Frontal cortex (tissue), 3 donors: ENCODE measurements at regions not wholly inside any gene's neighbourhood (a gene's known extent, or its start where the extent isn't known, plus 50 kb on each side); places are given as distances from the start of the nearest gene placed in this dataset.

Experiments used
- DNase-seq, 2 donors: peaks; one replicate each; pipeline ENCODE4 v3.0.0; 2012; ENCODE audit warnings: low spot score in 2 of 2
- FAIRE-seq: peaks from 2 replicates; lab custom pipeline; 2012; peaks lifted over from hg19 to GRCh38; lab: Jason Lieb, UNC
- donor health status: control.
- donor health status: control.
- donor health status: control.

DNA sequence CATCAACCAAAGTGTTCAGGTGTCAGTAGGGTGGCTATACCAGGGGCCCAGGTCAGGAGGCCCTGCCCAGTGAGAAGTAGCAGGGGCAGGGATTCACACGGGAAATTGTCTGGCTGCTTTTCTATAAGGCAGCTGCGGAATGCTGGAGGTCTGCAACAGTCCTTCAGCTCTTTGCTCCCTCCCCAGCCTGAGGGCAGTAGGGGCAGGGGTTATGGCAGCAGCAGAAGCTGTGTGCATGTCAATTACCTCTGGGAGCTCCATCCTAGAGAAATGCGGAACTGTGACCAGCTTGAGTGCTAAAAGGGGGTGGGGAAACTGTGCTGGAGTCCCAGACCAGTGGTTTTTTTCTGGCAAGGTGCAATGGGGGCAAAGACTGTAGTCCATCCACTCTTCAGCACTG is 810.4 kb downstream of the PCDH7 start:
- DNase-seq (no peak), FAIRE-seq (no peak)

DNA sequence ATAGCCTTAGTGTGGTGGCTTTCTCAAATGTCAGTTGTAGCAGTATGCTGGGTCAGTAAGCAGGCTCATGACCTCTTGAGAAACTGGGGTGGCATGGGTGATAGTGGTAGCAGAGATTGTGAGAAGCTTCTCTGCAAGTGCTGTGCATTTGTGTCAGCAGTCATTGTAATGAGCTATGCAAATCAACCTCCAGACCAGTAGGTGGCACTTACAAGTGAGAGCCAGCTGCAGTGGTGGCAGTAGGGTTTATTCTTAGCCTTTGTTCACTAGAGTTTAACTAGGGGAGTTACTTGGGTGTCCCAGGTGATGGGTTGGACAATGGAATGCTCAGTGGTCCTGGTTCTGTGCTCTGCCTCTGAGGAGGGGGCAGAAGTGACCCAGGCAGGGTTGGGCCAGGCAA is 818.7 kb downstream of the PCDH7 start:
- DNase-seq = no peak
- no peak for FAIRE-seq

DNA sequence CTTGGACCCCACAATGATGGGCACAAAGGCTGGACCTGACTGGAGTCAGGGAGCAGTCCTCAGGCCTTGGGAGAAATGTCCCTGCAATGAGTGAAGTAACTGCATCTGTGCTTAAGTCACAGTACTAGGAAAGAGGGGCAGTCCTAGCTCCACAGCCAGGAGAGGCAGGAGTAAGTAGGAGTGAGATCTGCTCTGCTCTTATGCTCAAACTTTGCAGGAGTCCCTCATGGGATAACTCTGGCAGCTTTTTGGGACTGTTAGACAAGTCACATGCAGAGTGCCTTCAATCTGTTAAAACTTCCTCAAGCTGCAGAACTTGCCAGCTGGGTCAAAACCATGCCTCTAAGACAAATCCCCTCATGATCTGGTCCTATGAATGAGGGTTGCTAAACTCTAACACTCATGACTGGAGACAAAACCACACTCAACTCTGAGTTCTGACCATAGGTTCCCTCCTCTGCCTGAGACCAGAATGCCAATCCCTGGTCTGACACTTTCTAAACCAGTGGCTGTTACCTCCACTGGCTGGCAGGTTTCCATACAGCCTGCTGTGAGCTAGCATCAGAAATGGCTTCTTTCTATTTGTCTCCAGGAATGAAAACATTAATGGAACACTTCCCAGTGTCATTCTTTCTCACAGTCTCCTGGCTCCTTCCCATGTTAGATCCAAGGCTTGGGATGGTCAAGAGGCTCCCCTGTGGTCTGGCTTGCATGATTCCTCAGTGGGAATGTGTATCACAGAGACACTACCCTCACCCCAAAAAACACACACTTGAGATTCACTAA is 819.3 kb downstream of the PCDH7 start:
- FAIRE-seq (no peak), DNase-seq (no peak)

DNA sequence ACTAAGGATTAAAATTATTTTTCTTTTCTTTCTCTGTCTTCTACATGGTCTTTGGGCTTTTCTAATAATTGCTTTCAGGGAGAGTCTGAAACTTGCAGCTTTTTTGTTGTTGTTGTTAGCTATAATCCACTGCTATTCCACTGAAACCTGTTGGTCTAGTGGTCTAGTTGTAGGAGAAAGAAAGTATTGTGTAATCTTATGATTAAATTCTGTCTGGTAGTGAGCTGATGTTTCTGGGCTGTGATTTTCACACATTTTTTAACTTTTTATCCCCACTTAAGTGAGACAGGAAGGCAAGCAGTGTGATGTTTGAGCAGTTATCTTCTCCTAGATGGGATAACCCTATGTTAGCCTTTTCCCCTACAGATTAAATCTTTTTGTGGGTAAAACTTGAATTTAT is 825.2 kb downstream of the PCDH7 start:
- no peak for FAIRE-seq
- DNase-seq = no peak

DNA sequence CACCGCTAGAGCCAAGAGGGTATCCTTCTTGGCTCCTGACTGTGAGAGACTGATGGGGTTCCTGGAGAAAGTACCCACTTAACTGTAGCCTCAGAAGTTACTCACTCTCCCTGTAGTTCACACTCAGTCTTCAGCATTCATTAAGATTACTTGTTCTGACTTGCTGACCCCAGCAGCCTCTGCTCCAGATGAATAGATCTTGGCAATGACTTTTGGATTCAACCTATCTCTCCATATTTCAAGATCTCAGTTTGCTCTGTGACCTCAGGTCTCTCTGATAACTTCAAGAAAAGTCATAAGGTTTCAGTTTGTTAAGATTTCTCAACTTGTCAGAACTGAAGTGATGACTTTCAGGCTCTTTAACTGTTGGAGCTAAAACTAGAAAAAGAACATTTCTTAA is 825.6 kb downstream of the PCDH7 start:
- no peak for FAIRE-seq

DNA sequence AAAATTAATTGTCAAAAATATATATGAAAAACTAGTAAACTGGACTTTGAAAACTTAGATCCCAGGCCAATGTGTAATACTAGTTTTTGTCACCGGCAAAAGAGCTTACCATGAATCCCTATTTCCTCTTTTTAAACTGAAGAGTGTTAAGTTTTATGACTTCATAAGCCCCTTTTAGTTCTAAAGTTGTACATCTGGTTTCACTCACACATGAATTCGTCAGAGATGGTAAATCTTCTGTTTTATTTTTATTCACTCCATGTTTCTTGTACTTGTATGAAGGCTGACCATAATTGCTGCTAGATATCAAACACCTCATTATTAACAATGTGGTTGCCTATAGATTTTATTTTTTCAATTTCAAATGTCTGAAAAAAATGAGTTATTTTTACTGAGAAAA is 827.9 kb downstream of the PCDH7 start:
- FAIRE-seq (no peak), DNase-seq (no peak)

More for the DNA sequence above, 825.6 kb downstream of the PCDH7 start:
- no peak for DNase-seq

DNA sequence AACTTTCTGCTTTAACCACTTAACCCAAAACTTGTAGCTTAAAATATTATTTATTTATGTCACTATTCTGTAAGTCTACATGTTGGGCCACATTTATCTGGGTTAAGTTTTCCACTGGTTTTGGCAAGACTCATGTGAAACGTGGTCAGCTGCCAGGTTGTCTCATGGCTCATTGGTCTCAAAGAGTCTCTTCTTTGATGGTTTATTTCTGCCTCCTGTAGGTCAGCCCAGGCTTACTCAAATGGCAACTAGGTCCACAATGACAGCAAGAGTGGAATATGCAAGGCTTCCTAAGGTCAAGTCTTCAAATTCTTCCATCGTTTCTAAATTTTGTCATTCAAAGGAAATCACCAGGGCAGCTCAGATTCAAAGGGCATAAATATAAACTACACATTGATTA is 828.7 kb downstream of the PCDH7 start:
- no peak for FAIRE-seq
- DNase-seq = no peak

DNA sequence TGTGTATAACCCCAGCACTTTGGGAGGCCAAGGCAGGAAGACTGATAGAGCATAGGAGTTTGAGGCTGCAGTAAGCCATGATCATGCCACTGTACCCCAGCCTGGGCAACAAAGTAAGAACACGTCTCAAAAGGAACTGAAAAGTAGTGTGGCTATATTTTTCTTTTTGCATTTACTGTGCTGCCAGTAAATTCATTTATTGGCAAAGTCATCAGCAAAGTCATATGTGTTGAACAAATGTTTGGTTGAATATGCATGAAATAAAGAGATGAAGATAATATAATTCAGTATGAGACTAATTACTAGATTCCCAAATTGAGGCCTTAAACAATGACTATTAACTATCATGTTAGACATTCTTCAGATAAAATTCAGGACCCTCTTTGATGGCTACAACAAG is 829.1 kb downstream of the PCDH7 start:
- FAIRE-seq (no peak), DNase-seq (no peak)

DNA sequence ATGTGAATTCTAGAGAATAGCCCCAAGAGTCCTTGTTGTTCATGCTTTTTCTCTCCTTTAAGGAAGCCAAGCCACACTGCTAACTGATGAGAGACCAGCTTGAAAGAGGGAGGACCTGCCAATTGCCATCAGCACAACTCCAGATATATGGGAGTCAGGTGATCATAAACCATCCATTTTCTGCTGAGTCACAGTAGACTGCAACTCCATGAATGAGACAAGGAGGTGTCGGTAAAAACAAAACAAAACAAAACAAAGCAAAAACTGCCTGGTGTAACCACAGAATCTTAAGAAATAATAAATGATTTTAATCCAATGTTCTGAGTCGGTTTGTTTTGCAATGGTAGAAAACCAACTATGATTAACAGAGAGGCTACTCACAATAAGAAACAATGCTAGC is 837.3 kb downstream of the PCDH7 start:
- no peak for FAIRE-seq
- no peak for DNase-seq

DNA sequence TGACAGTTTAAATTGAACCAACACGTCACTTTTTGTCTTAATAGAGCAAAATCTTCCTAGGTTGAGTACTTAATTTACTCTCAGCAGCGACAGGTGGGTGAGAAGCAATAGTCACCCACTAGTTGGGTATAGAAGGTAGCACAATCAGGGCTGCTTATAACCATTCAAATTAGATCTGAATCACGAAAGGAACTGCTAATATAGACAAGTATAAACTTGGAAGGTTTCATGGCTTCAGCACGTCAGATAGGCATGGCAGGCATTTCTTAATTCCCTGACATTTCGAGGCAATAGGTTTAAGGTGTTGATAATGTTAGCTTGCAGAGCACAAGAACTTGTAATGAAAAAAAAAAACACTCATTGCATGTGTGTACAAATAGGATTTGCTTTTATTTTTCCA is 853.4 kb downstream of the PCDH7 start:
- FAIRE-seq = no peak
- no peak for DNase-seq

DNA sequence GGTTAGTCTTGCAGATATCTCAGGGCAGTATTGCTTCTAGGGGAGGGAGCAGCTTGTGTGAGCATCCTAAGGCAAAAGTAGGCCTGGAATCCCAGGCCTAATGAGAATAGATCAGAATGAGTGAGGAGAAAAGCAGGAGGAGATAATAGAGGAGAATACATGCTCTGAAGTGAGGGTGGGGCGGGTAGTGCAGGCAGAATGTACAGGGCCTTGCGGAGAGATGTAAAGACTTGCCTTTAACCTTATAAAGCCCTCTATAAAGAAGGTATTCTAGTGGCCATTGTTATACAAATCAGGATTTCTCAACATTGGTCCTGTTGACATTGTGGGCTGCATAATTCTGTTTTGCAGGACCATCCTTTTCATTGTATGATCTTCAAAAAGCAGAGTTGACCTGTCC is 855.3 kb downstream of the PCDH7 start:
- FAIRE-seq (no peak), DNase-seq (no peak)

DNA sequence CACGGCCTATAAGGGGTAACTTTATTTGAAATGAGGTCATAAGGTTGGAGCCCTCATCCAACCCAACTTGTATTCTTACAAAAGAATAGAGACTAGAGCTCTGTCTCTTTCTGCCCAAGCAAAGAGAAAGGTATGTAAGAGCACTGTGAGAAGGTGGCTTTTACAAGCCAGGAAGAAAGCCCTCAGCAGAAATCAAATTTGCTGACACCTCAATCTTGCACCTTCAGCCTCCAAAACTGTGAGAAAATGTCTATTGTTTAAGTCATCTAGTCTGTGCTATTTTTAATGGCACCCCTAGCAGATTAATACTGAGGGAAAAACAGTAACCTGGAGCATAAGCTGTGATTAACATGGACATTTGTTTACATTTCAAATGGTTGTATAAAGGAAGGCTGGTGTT is 860.7 kb downstream of the PCDH7 start:
- no peak for DNase-seq
- FAIRE-seq = no peak

DNA sequence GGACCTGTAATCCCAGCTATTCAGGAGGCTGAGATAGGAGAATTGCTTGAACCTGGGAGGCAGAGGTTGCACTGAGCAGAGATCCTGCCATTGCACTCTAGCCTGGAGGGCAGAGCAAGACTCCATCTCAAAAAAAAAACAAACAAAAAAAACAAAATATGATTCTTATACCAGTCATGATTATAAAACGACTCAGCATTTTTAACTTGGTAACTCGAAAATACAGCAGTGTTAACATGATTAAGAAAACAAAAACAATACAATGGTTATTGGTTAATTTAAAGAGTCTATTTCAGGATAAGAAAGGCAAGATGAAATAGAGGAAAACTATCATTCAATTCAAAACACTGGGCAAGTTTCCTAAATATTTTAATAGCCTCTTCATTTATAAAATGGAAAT is 865.3 kb downstream of the PCDH7 start:
- FAIRE-seq (no peak), DNase-seq (no peak)

DNA sequence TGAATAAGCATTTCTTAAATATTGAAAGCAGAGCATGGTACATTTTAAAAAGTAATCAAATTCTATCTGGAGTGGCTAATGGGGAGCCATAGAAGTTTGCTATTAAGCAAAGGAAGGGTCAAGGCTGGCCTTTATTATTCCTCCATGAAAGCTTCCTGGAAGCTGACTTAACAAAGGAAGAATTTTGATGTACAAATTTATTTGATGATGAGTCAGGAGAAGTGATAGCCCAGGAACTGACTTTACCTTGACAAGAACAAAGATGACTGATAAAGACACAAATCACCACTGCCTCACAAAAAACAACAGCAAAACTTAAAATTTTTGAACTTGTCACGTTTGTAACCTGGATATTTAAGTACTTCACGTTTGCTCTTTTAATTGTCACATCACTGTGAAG is 872.1 kb downstream of the PCDH7 start:
- FAIRE-seq = no peak
- DNase-seq = no peak

DNA sequence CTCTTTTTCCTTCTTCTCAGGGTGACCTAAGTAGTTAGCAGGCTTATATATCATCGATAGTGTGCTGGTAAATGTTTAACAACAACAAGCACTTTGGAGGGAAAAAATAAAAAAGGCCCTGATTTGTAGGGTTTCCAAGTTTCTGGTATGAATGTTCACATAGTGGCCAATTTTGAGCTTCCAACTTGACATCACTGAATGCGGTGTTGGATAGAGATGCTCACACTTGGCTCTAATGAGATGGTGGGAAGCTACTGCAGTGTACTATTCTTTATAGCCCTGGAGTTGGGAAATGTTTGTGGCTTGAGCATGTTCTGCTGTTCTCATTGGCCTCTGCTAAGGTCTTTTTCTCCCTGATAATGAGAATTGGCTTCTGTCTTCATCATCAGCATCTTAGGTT is 875.3 kb downstream of the PCDH7 start:
- no peak for DNase-seq
- no peak for FAIRE-seq

DNA sequence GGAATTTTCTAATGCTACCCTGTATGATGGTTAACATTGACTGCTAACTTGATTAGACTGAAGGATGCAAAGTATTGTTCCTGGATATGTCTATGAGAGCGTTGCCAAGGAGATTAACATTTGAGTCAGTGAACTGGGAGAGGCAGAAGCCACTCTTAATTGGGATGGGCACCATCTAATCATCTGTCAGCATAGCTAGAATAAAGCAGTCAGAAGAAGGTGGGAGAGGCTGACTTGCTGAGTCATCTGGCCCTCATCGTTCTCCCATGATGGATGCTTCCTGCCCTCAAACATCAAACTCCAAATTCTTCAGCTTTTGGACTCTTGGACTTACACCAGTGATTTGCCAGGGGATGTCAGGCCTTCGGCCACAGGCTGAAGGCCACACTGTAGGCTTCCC is 878.5 kb downstream of the PCDH7 start:
- FAIRE-seq (no peak), DNase-seq (no peak)

DNA sequence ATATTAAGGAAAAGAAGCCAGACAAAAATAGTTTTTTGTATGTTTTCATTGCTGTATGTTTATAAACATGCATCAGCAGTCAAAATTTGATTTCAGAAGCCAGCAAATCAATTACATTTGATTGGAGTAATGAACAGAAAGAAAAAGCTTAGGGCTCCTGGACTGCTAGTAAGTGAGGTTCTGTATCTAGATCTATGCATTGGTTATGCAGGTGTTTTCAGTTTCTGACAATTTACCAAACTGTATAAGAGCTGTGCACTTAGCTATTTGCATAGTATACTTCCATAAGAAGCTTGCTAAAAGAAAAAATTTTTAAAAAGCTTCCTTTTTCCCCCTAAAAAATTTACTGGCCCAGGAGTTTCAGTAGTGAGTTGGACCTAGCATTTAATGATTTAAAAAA is 881.6 kb downstream of the PCDH7 start:
- FAIRE-seq = no peak
- no peak for DNase-seq

DNA sequence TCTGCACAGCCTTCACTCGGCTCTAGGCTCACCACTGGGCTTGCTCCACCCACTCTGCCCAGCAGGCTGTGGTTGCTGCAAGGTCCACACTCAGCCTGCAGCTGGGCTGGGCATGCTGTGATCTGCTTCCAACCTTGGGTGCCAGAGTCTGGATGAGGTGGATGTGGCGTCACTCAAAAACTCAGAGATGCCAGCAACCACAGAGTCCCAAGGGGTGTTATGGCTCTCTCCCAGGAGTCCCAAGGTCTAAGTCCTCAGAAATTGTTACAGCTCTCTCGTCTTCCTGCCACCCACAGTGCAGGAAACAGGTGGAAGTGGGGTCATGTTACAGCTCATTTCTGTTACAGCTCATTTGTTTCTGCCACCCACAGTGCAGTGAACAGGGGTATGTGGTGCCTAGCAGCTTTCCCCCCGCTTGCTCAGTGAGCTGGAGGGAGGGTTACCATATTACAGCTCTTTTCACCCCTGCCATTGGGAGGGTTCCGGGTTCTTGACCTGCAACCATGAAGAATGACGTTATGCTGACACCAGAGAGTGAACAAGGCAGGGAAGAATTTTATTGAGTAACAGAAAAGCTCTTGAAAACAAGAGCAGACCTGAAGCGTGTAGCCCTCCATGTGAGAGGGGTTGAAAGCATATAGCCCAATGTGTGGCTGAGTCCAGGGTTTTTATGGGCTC is 893.9 kb downstream of the PCDH7 start:
- DNase-seq (no peak), FAIRE-seq (no peak)

DNA sequence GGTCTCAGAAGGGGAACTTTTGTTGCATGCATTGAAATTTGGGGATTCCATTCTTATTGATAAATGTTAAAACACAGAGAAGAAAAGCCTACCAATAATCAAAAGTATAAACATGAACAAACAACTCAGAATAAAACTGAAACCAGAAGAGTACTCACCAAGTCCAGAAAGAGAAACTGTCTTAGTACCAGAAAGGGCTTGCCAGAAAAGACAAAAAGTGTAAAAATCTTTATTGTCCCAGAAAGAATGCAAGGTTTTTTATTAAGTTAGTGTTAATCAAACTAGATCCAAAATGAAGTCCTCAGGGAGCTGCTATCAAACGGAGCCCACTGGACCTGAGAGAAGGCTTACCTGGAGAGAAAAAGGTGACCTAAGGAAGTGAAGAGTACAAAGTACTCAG is 897.5 kb downstream of the PCDH7 start:
- DNase-seq = no peak
- FAIRE-seq = no peak

DNA sequence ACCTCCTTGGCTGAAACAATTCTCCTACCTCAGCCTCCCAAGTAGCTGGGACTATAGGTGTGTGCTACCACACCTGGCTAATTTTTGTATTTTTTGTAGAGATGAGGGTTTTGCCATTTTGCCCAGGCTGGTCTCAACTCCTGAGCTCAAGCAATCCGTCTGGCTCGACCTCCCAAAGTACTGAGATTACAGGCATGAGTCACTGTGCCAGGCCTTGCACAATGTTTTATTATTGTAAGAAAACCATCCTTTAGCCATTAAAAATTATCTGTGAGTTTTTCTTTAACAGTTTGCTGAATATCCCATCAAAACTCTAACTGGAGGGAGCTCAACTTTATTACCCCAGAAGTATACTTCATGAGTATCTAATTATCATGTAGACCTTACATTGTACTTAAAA is 900.3 kb downstream of the PCDH7 start:
- no peak for DNase-seq
- FAIRE-seq = no peak

DNA sequence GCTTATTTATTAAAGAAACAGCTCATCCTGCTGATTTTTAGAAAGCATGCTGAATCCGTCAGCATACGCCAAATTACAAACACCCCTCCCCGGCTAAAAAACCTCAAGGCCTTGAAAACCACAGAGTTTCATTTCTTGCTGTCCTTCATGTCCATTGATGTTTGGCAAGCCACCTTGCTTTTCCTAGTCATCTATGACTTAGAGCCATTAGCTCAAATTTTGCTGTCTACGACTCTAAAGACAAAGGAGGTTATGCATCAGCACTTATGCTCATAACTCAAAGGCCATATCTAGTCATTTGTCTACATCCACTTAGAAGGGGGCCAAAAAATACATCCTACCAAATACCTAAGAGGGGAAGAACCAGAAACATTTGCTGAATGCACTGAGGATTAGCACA is 925.1 kb downstream of the PCDH7 start:
- no peak for DNase-seq

DNA sequence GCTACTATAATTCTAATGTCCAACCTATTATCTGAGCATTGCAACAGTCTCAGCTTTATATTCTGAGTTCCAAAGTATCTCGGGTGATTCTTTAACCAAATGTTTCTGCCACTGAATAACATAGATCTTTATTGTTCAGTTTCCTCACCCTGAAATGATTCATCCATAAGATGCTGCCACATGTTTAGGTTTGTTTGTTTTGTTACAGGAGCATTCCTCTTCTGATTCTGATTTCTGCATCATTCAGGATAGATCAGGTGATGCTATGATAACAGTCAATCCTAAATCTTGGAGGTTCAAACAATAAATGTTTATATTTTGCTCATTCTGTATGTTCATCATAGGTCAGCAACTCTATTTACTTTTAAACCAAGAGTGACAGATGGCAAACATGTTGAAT is 927.6 kb downstream of the PCDH7 start:
- no peak for DNase-seq
- no peak for FAIRE-seq

More for the DNA sequence above, 925.1 kb downstream of the PCDH7 start:
- FAIRE-seq = no peak
